ENCODE measurements at regions not wholly inside any gene's neighbourhood (a gene's known extent, or its start where the extent isn't known, plus 50 kb on each side); places are given as distances from the start of the nearest gene placed in this dataset.

DNA sequence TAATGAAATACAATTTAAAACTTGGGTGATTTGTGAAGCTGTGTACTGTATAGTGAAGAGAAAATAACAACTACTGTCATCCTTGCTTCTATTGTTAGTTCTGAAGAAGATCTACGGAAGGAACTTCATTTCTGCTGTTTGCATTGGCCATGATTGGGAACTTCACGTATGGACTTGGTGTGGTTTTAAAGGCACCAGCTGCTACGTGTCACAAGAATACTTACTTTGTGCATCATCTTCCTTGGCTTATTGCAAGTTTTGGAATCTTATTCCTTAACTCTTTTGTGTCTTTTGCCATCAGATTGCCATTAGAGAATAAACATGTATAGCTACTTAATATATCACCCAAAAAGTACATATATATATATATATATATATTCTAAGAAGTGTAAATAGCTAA is 75.0 kb upstream of the VEPH1 start:
- TF ChIP-seq POLR2A (IDR thresholded peaks at IDR 0.05; ENCODE audit: low read depth), result no peak
- TF ChIP-seq, protein P1, sequence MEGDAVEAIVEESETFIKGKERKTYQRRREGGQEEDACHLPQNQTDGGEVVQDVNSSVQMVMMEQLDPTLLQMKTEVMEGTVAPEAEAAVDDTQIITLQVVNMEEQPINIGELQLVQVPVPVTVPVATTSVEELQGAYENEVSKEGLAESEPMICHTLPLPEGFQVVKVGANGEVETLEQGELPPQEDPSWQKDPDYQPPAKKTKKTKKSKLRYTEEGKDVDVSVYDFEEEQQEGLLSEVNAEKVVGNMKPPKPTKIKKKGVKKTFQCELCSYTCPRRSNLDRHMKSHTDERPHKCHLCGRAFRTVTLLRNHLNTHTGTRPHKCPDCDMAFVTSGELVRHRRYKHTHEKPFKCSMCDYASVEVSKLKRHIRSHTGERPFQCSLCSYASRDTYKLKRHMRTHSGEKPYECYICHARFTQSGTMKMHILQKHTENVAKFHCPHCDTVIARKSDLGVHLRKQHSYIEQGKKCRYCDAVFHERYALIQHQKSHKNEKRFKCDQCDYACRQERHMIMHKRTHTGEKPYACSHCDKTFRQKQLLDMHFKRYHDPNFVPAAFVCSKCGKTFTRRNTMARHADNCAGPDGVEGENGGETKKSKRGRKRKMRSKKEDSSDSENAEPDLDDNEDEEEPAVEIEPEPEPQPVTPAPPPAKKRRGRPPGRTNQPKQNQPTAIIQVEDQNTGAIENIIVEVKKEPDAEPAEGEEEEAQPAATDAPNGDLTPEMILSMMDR (IDR thresholded peaks at IDR 0.05), result no peak
